HT1080 (cell line): ENCODE measurements at regions not wholly inside any gene's neighbourhood (a gene's known extent, or its start where the extent isn't known, plus 50 kb on each side); places are given as distances from the start of the nearest gene placed in this dataset.

Experiments
- DNase-seq: peaks from one replicate; pipeline ENCODE4 v3.0.0-alpha.2; 2015; ENCODE audit warnings: low read depth

- DNase-seq, result no peak
Observed at GRCh38 chr5:72557167-72558045, 50.2 kb upstream of the ZNF366 start.
